ENCODE measurements at regions not wholly inside any gene's neighbourhood (a gene's known extent, or its start where the extent isn't known, plus 50 kb on each side); places are given as distances from the start of the nearest gene placed in this dataset.
"Not testable (repeated sequence)": the region's sequence is repeated elsewhere in the genome, so short reads cannot be mapped to it uniquely, and the experiment has no call there.

GRCh38 chr11:134659882-134660281 lies 247.8 kb upstream of the B3GAT1 start:
- DNase-seq: no peak

GRCh38 chr11:134658481-134659225 lies 246.6 kb upstream of the B3GAT1 start:
- no peak for DNase-seq

- DNase-seq: no peak
Measured at GRCh38 chr11:134657631-134658030, 245.6 kb upstream of the B3GAT1 start.

GRCh38 chr11:134656861-134657540 lies 245.0 kb upstream of the B3GAT1 start:
- no peak for DNase-seq

GRCh38 chr11:134656086-134656840 lies 244.2 kb upstream of the B3GAT1 start:
- not testable (repeated sequence) for DNase-seq

- peak; percentile 61 for DNase-seq
Measured at GRCh38 chr11:134655189-134655989, 243.3 kb upstream of the B3GAT1 start.

- no peak for DNase-seq
Measured at GRCh38 chr11:134654161-134654915, 242.3 kb upstream of the B3GAT1 start.

- DNase-seq: no peak
Measured at GRCh38 chr11:134652586-134653255, 240.7 kb upstream of the B3GAT1 start.

- DNase-seq: no peak
Measured at GRCh38 chr11:134647066-134647743, 235.2 kb upstream of the B3GAT1 start.

- DNase-seq: no peak
Measured at GRCh38 chr11:134646561-134646960, 234.5 kb upstream of the B3GAT1 start.

- DNase-seq: peak; percentile 28
Measured at GRCh38 chr11:134645576-134645975, 233.5 kb upstream of the B3GAT1 start.

- DNase-seq: peak; percentile 40
Measured at GRCh38 chr11:134644476-134645456, 232.7 kb upstream of the B3GAT1 start.

- DNase-seq: no peak
Measured at GRCh38 chr11:134643115-134644012, 231.3 kb upstream of the B3GAT1 start.

- DNase-seq: no peak
Measured at GRCh38 chr11:134642206-134642605, 230.2 kb upstream of the B3GAT1 start.

- DNase-seq: no peak
Measured at GRCh38 chr11:134640971-134641968, 229.2 kb upstream of the B3GAT1 start.

- DNase-seq: no peak
Measured at GRCh38 chr11:134640536-134640935, 228.5 kb upstream of the B3GAT1 start.
